ENCODE measurements at regions not wholly inside any gene's neighbourhood (a gene's known extent, or its start where the extent isn't known, plus 50 kb on each side); places are given as distances from the start of the nearest gene placed in this dataset.

GRCh38 chr7:81604808-81605174 lies 165.1 kb downstream of the HGF start:
- TF ChIP-seq TAF1 (IDR thresholded peaks at IDR 0.05; ENCODE audit: borderline replicate concordance, insufficient read depth, low read length) = no peak
- no peak for TF ChIP-seq POLR2AphosphoS5 (IDR thresholded peaks at IDR 0.05; ENCODE audit: low read depth, low read length)
- TF ChIP-seq FOXP2 (optimal IDR thresholded peaks at IDR 0.05; ENCODE audit: borderline replicate concordance, extremely low read depth, extremely low read length, insufficient read depth) = no peak
- TF ChIP-seq SIN3A (IDR thresholded peaks at IDR 0.05; ENCODE audit: borderline replicate concordance, insufficient read depth, low read length) = no peak
- no peak for TF ChIP-seq REST (IDR thresholded peaks at IDR 0.05; ENCODE audit: insufficient read depth in 1 of 2, low read depth in 2 of 2, low read length in 2 of 2)

All from PFSK-1 (cell line).